ENCODE measurements at regions not wholly inside any gene's neighbourhood (a gene's known extent, or its start where the extent isn't known, plus 50 kb on each side); places are given as distances from the start of the nearest gene placed in this dataset.

GRCh38 chr3:18061737-18062656 is 319.6 kb upstream of the TBC1D5 start:
- Histone ChIP-seq H3K4me1 (ENCODE audit: insufficient read depth, low read length) (no peaks in the 10 kb centered on the region), H3K9me3 (ENCODE audit: control insufficient read depth, insufficient read depth, low read length) (no peaks in the 10 kb centered on the region), H3K9ac (ENCODE audit: low read depth, low read length) (no peak overlapping the region), H3K36me3 (ENCODE audit: insufficient read depth, low read length) (no peaks in the 10 kb centered on the region)

- no peaks in the 10 kb centered on the region for H3K36me3 ChIP-seq (ENCODE audit: insufficient read depth, low read length)
- no peak overlapping the region for H3K9ac ChIP-seq (ENCODE audit: low read depth, low read length)
- H3K9me3 ChIP-seq (ENCODE audit: control insufficient read depth, insufficient read depth, low read length): no peaks in the 10 kb centered on the region
- no peaks in the 10 kb centered on the region for H3K4me1 ChIP-seq (ENCODE audit: insufficient read depth, low read length)
Observed at GRCh38 chr3:18058666-18059065, 316.2 kb upstream of the TBC1D5 start.

GRCh38 chr3:18057471-18058091 is 315.1 kb upstream of the TBC1D5 start:
- Histone ChIP-seq H3K9ac (ENCODE audit: low read depth, low read length) (no peak overlapping the region), H3K4me1 (ENCODE audit: insufficient read depth, low read length) (no peaks in the 10 kb centered on the region), H3K36me3 (ENCODE audit: insufficient read depth, low read length) (no peaks in the 10 kb centered on the region), H3K9me3 (ENCODE audit: control insufficient read depth, insufficient read depth, low read length) (no peaks in the 10 kb centered on the region)

DNA sequence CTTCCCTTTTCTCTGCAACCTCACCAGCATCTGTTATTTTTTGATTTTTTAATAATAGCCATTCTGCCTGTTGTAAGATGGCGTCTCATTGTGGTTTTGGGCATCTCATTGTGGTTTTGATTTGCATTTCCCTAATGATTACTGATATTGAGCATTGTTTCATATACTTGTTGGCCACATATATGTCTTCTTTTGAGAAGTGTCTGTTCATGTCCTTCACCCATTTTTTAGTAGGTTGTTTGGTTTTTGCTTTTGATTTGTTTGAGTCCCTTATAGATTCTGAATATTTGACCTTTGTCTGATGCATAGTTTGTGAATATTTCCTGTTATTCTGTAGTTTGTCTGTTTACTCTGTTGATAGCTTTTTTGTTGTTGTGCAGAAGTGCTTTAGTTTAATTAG is 312.2 kb upstream of the TBC1D5 start:
- Histone ChIP-seq H3K9me3 (ENCODE audit: control insufficient read depth, insufficient read depth, low read length) (no peaks in the 10 kb centered on the region), H3K4me1 (ENCODE audit: insufficient read depth, low read length) (no peaks in the 10 kb centered on the region), H3K9ac (ENCODE audit: low read depth, low read length) (no peak overlapping the region), H3K36me3 (ENCODE audit: insufficient read depth, low read length) (no peaks in the 10 kb centered on the region)

DNA sequence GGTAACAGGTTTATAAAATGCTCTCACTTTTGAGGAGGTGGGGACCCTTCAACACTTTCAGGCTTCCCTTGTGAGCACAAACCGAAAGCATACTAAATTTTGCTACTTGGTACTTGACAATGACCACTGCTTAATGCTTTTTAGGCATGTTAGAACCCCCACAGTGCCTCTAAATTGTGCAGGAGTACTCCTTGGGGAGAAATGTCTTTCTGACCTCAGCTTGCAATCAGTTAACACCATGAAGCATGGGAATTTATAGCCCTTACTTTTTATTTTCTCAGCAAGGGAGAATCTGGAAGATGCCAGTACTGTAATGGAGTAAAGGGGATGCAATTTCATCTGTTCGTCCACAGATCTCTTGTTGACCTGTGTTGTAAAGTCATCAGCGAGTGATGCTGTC is 308.9 kb upstream of the TBC1D5 start:
- no peaks in the 10 kb centered on the region for H3K9me3 ChIP-seq (ENCODE audit: control insufficient read depth, insufficient read depth, low read length)
- H3K36me3 ChIP-seq (ENCODE audit: insufficient read depth, low read length): no peaks in the 10 kb centered on the region
- H3K4me1 ChIP-seq (ENCODE audit: insufficient read depth, low read length): no peaks in the 10 kb centered on the region
- no peak overlapping the region for H3K9ac ChIP-seq (ENCODE audit: low read depth, low read length)

GRCh38 chr3:18049096-18049495 is 306.7 kb upstream of the TBC1D5 start:
- Histone ChIP-seq H3K9ac (ENCODE audit: low read depth, low read length) (no peak overlapping the region), H3K4me1 (ENCODE audit: insufficient read depth, low read length) (no peaks in the 10 kb centered on the region), H3K9me3 (ENCODE audit: control insufficient read depth, insufficient read depth, low read length) (no peaks in the 10 kb centered on the region), H3K36me3 (ENCODE audit: insufficient read depth, low read length) (no peaks in the 10 kb centered on the region)

GRCh38 chr3:18047052-18047451 is 304.6 kb upstream of the TBC1D5 start:
- no peak overlapping the region for H3K9ac ChIP-seq (ENCODE audit: low read depth, low read length)
- no peaks in the 10 kb centered on the region for H3K36me3 ChIP-seq (ENCODE audit: insufficient read depth, low read length)
- no peaks in the 10 kb centered on the region for H3K4me1 ChIP-seq (ENCODE audit: insufficient read depth, low read length)
- H3K9me3 ChIP-seq (ENCODE audit: control insufficient read depth, insufficient read depth, low read length): no peaks in the 10 kb centered on the region

- Histone ChIP-seq H3K9me3 (ENCODE audit: control insufficient read depth, insufficient read depth, low read length) (no peaks in the 10 kb centered on the region), H3K4me1 (ENCODE audit: insufficient read depth, low read length) (no peaks in the 10 kb centered on the region), H3K9ac (ENCODE audit: low read depth, low read length) (no peak overlapping the region), H3K36me3 (ENCODE audit: insufficient read depth, low read length) (no peaks in the 10 kb centered on the region)
Observed at GRCh38 chr3:18046131-18046915, 303.9 kb upstream of the TBC1D5 start.

DNA sequence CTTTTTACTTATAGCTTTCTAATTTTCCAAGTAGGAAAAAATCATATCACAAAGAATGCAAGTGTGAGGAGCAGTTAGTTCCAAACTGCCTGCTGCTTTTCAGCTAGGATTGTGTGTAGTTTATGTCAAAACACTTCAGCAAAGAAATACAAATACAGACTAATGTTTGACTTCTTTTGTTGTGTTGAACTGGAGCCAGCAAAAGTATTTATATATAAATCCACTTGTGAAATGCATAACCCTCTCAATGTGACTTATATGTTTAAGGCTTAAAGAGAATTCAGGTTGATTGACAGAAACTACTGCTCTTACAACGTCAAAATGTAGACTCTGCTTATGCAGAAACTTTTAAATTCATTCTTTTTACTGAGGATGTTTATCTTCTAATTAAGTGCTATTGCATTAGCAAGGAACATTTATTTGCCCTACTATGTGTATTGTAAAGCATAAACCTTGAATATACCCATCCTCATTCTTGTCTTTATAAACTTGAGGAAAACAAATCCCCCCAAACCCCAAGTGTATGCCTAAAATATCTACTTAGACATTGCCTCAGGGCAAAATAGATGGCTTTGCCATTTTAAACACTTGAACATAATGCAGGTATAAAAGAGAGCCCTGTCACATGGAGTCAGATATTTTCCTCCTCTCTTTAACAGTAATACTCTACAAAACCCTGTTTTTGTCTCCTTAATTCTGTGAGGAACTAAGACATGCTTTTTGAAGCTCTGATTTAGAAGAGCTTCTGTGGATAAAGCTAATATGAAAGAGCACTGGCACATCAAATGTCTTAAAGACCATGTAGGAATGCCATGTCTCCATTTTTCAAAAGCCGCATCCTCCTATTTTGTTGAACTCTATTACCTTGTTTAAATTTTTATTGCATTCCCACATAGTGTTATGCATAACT is 302.8 kb upstream of the TBC1D5 start:
- Histone ChIP-seq H3K9ac (ENCODE audit: low read depth, low read length) (no peak overlapping the region), H3K36me3 (ENCODE audit: insufficient read depth, low read length) (no peaks in the 10 kb centered on the region), H3K9me3 (ENCODE audit: control insufficient read depth, insufficient read depth, low read length) (no peaks in the 10 kb centered on the region), H3K4me1 (ENCODE audit: insufficient read depth, low read length) (no peaks in the 10 kb centered on the region)

DNA sequence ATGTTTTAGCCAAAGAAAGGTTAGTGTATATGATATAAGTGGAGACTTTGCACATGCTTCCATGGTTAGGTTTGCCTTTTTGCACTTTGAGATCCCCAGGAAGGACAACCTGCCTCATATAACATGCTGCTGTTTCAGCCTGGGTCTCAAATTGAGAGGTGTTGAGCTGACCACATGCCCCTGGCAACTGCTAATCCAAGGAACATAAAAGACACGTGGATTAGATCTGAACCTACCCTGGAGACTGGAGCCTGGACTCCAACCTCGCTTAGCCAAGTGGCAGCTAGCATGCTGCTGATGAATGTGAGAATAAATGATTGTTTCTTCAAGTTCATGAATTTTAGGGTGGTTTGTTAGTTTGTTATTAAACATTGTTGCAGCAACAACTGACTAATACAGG is 301.8 kb upstream of the TBC1D5 start:
- H3K9me3 ChIP-seq (ENCODE audit: control insufficient read depth, insufficient read depth, low read length): no peaks in the 10 kb centered on the region
- H3K4me1 ChIP-seq (ENCODE audit: insufficient read depth, low read length): no peaks in the 10 kb centered on the region
- no peak overlapping the region for H3K9ac ChIP-seq (ENCODE audit: low read depth, low read length)
- no peaks in the 10 kb centered on the region for H3K36me3 ChIP-seq (ENCODE audit: insufficient read depth, low read length)

DNA sequence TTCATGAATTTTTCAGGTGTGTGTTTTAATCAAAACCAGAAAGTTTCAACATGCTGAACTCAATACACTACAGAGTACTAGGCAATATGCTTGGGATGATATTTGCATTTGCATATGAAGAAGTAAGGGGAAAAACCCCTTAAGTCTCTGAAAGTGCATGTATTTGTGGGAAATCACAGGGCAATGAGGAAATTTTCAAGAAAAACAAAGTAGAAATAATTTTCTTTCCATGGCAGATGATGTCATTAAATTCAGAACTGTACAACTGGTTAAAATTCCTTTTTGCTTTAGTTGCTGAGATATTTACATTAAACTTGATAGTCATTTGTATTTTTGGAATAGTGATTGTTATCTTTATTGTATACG is 294.0 kb upstream of the TBC1D5 start:
- Histone ChIP-seq H3K9me3 (ENCODE audit: control insufficient read depth, insufficient read depth, low read length) (no peaks in the 10 kb centered on the region), H3K9ac (ENCODE audit: low read depth, low read length) (no peak overlapping the region), H3K36me3 (ENCODE audit: insufficient read depth, low read length) (no peaks in the 10 kb centered on the region), H3K4me1 (ENCODE audit: insufficient read depth, low read length) (peaks cover 3% of the 10 kb centered on the region; the same call in 1 of the 2 replicates)

GRCh38 chr3:18035641-18036449 is 293.4 kb upstream of the TBC1D5 start:
- peaks cover 3% of the 10 kb centered on the region; the same call in 1 of the 2 replicates for H3K4me1 ChIP-seq (ENCODE audit: insufficient read depth, low read length)
- H3K9ac ChIP-seq (ENCODE audit: low read depth, low read length): no peak overlapping the region
- no peaks in the 10 kb centered on the region for H3K36me3 ChIP-seq (ENCODE audit: insufficient read depth, low read length)
- H3K9me3 ChIP-seq (ENCODE audit: control insufficient read depth, insufficient read depth, low read length): no peaks in the 10 kb centered on the region

DNA sequence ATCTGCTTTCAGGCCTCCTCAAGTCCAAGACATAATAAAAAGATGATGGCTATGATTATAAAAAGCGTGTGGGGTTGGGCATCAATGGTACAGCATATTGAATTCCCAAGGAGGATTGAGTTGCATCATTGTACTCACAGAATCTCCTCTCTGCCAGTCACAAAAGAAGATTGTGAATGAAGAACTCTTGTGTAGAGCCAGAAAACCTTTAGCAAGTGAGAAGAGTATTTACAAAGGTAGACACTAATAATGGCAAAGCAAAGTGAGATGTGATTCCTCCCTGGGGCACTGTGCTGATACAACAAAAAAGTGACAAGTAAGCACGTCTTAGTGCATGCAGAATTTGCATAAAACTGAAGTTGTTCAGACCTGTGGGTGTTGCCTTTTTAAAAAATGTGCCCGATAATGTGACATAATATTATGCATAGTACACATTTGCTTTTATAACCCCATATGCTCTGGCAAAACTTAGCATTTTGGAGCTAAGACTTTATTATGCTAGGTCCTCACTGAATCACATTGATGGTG is 291.2 kb upstream of the TBC1D5 start:
- peaks cover 3% of the 10 kb centered on the region; the same call in 1 of the 2 replicates for H3K4me1 ChIP-seq (ENCODE audit: insufficient read depth, low read length)
- no peaks in the 10 kb centered on the region for H3K9me3 ChIP-seq (ENCODE audit: control insufficient read depth, insufficient read depth, low read length)
- H3K9ac ChIP-seq (ENCODE audit: low read depth, low read length): no peak overlapping the region
- H3K36me3 ChIP-seq (ENCODE audit: insufficient read depth, low read length): no peaks in the 10 kb centered on the region
